ENCODE measurements at regions not wholly inside any gene's neighbourhood (a gene's known extent, or its start where the extent isn't known, plus 50 kb on each side); places are given as distances from the start of the nearest gene placed in this dataset.
A peak's percentile ranks its signal among the peaks of the same experiment; 100 is the strongest.

DNA sequence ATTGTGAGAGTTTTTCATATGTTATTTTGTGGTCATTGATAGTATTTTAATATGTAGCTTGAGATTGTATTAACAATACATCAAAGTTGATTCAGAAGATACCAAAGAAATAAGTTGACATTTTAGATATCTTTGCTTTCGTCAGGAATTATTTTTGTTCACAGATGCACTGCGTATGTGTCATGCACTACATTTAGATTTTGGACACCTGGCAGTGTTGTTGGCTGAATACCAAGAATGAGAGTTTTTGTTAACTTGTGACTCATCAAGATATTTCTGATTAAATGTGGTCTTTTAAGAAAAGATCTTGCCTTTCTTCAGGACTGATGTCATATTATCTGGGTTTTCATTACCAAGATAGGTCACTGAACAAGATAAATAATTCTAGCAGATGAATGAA, 633.4 kb downstream of the CENPC start:
- intact Hi-C loops (cut with DNase I): no loop called here
- no peaks in the 10 kb centered on the region for H3K4me1 ChIP-seq
- WGBS, 3 donors: 23 to 26% (median 23%) methylated on average over 2 of the region's 2 CpGs
- H3K4me3 ChIP-seq: no peak overlapping the region
- no peaks in the 10 kb centered on the region for H3K27me3 ChIP-seq (ENCODE audit: insufficient read depth in 3 of 3, low read length in 2 of 3)
- H3K36me3 ChIP-seq (ENCODE audit: insufficient read depth in 1 of 2, low read depth in 1 of 2): no peaks in the 10 kb centered on the region
- no peak overlapping the region for H3K27ac ChIP-seq
- DNase-seq (no peak), ATAC-seq (no peak)
- TF ChIP-seq, protein P1, sequence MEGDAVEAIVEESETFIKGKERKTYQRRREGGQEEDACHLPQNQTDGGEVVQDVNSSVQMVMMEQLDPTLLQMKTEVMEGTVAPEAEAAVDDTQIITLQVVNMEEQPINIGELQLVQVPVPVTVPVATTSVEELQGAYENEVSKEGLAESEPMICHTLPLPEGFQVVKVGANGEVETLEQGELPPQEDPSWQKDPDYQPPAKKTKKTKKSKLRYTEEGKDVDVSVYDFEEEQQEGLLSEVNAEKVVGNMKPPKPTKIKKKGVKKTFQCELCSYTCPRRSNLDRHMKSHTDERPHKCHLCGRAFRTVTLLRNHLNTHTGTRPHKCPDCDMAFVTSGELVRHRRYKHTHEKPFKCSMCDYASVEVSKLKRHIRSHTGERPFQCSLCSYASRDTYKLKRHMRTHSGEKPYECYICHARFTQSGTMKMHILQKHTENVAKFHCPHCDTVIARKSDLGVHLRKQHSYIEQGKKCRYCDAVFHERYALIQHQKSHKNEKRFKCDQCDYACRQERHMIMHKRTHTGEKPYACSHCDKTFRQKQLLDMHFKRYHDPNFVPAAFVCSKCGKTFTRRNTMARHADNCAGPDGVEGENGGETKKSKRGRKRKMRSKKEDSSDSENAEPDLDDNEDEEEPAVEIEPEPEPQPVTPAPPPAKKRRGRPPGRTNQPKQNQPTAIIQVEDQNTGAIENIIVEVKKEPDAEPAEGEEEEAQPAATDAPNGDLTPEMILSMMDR (IDR thresholded peaks at IDR 0.05): no peak
- no peaks in the 10 kb centered on the region for H3K9me3 ChIP-seq

DNA sequence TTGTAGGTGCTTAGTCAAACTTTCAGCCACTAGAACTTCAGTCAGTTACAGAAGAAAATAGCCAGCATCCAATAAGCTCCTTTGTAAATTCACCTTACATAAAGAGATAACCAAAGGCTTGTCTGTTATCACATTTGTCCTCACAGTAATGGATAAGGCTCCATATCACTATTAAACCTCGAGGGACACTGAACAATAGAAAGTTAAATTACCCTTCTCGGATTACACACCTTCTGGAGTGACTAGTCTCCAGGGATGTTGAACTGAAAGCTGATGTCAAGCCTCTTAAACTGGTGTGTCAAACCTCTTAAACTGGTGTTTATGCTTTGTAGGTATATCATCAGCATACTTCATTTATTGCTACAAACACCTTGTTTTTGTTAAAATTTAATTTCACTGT, 639.0 kb downstream of the CENPC start:
- DNase-seq: no peak
- TF ChIP-seq, protein P1 (IDR thresholded peaks at IDR 0.05): no peak
- Histone ChIP-seq H3K36me3 (ENCODE audit: insufficient read depth in 1 of 2, low read depth in 1 of 2) (no peaks in the 10 kb centered on the region), H3K4me1 (no peaks in the 10 kb centered on the region), H3K9me3 (no peaks in the 10 kb centered on the region), H3K27me3 (ENCODE audit: insufficient read depth in 3 of 3, low read length in 2 of 3) (no peaks in the 10 kb centered on the region), H3K27ac (no peak overlapping the region), H3K4me3 (no peak overlapping the region)
- ATAC-seq: no peak
- intact Hi-C loops (cut with DNase I): no loop called here
- 21 to 25% (median 23%) methylated on average over 2 of the region's 2 CpGs for WGBS, 3 donors

DNA sequence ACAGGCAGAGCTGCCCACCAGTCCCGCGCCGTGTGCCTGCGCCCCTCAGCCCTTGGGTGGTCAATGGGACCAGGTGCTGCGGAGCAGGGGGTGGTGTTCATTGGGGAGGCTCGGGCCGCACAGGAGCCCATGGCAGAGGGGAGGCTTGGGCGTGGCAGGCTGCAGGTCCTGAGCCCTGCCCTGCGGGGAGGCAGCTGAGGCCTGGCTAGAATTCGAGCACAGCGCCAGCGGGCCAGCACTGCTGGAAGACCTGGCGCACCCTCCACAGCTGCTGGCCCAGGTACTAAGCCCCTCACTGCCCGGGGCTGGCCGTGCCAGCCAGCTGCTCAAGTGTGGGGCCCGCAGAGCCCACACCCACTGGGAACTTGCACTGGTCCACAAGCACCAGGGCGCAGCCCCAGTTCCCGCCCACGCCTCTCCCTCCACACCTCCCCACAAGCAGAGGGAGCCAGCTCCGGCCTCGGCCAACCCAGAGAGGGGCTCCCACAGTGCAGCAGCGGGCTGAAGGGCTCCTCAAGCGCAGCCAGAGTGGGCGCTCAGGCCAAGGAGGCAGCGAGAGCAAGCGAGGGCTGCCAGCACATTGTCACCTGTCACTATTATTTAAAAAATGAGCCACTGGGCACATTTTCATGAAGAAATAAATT, 645.8 kb downstream of the CENPC start:
- ATAC-seq (no peak), DNase-seq (peak in 1 of 2 donors; percentile 44)
- H3K9me3 ChIP-seq: no peaks in the 10 kb centered on the region
- H3K4me3 ChIP-seq: no peak overlapping the region
- TF ChIP-seq, protein P1 (IDR thresholded peaks at IDR 0.05): no peak
- no peak overlapping the region for H3K27ac ChIP-seq
- H3K27me3 ChIP-seq (ENCODE audit: insufficient read depth in 3 of 3, low read length in 2 of 3): no peaks in the 10 kb centered on the region
- intact Hi-C loops (cut with DNase I): no loop called here
- no peaks in the 10 kb centered on the region for H3K36me3 ChIP-seq (ENCODE audit: insufficient read depth in 1 of 2, low read depth in 1 of 2)
- 93 to 95% (median 94%) methylated on average over 26 of the region's 26 CpGs for WGBS, 3 donors
- H3K4me1 ChIP-seq: no peaks in the 10 kb centered on the region

DNA sequence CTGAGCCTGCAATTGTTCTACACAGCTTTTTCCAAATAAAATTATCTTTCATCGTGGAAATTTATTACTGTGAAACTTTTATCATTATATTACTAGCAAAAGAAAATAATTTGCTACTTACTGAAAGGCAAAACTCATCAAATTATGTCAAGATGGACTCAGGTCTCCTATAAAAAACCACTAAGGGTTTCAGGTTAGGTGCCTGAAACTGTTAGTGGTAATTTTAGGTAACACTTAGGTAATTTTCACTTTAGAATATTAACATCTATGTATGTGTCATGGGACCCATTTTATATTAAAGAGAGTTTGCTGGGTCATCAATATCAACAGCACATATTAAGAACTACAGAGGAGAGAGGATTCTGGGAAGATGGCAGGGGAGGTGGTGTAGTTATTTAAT, 651.5 kb downstream of the CENPC start:
- TF ChIP-seq, protein P1 (IDR thresholded peaks at IDR 0.05): no peak
- intact Hi-C loops (cut with DNase I): no loop called here
- DNase-seq: no peak
- no peak for ATAC-seq
- H3K4me3 ChIP-seq: no peak overlapping the region
- H3K9me3 ChIP-seq: no peaks in the 10 kb centered on the region
- H3K36me3 ChIP-seq (ENCODE audit: insufficient read depth in 1 of 2, low read depth in 1 of 2): no peaks in the 10 kb centered on the region
- H3K27me3 ChIP-seq (ENCODE audit: insufficient read depth in 3 of 3, low read length in 2 of 3): no peaks in the 10 kb centered on the region
- no peaks in the 10 kb centered on the region for H3K4me1 ChIP-seq
- no peak overlapping the region for H3K27ac ChIP-seq
- WGBS, 3 donors: 78 to 87% (median 82%) methylated on average over 1 of the region's 1 CpG

DNA sequence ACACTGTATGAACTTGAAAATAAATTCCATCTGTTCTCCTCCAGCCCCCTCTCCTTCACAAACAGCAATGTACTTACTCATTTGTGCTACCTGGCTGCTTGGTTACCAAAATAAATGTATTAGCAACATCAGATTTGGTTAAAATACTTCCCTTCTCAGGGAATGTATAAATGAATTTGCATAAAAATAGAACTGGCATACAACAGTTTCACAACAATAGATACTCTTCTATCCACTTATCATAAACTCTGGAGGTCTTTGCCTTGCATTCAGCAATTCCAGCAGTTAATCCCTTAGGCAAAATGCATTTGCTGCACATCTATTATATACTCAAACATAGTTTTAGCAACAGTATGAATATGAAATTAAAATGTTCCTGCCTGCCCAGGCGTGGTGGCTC, 658.2 kb downstream of the CENPC start:
- 58 to 77% (median 76%) methylated on average over 1 of the region's 1 CpG for WGBS, 3 donors

More for the DNA sequence above, 658.2 kb downstream of the CENPC start:
- H3K27ac ChIP-seq: no peak overlapping the region
- intact Hi-C loops (cut with DNase I): no loop called here
- no peaks in the 10 kb centered on the region for H3K9me3 ChIP-seq
- no peaks in the 10 kb centered on the region for H3K27me3 ChIP-seq (ENCODE audit: insufficient read depth in 3 of 3, low read length in 2 of 3)
- no peak for DNase-seq
- H3K4me1 ChIP-seq: no peaks in the 10 kb centered on the region
- TF ChIP-seq, protein P1 (IDR thresholded peaks at IDR 0.05): no peak
- H3K36me3 ChIP-seq (ENCODE audit: insufficient read depth in 1 of 2, low read depth in 1 of 2): no peaks in the 10 kb centered on the region
- H3K4me3 ChIP-seq: no peak overlapping the region
- ATAC-seq: no peak
